ENCODE measurements at regions not wholly inside any gene's neighbourhood (a gene's known extent, or its start where the extent isn't known, plus 50 kb on each side); places are given as distances from the start of the nearest gene placed in this dataset.

GRCh38 chr1:239603530-239603929, 217.2 kb downstream of the CHRM3 start:
- no peak for DNase-seq

- DNase-seq = no peak
These were observed 220.6 kb downstream of the CHRM3 start for GRCh38 chr1:239606850-239607400.

GRCh38 chr1:239608469-239608868, 222.1 kb downstream of the CHRM3 start:
- no peak for DNase-seq

GRCh38 chr1:239612379-239612778, 226.0 kb downstream of the CHRM3 start:
- DNase-seq = no peak

GRCh38 chr1:239616673-239617072, 230.3 kb downstream of the CHRM3 start:
- no peak for DNase-seq

GRCh38 chr1:239617259-239617658, 230.9 kb downstream of the CHRM3 start:
- no peak for DNase-seq

GRCh38 chr1:239617731-239618130, 231.4 kb downstream of the CHRM3 start:
- no peak for DNase-seq

- no peak for DNase-seq
These were observed 232.8 kb downstream of the CHRM3 start for GRCh38 chr1:239619190-239619589.

- DNase-seq = no peak
These were observed 244.4 kb downstream of the CHRM3 start for GRCh38 chr1:239630767-239631166.

GRCh38 chr1:239633432-239633831, 247.1 kb downstream of the CHRM3 start:
- no peak for DNase-seq

GRCh38 chr1:239635276-239635675, 248.9 kb downstream of the CHRM3 start:
- DNase-seq = no peak

- no peak for DNase-seq
These were observed 250.0 kb downstream of the CHRM3 start for GRCh38 chr1:239636347-239636746.

- no peak for DNase-seq
These were observed 258.2 kb downstream of the CHRM3 start for GRCh38 chr1:239644604-239645003.

GRCh38 chr1:239647045-239647444, 260.7 kb downstream of the CHRM3 start:
- no peak for DNase-seq

GRCh38 chr1:239647964-239648632, 261.7 kb downstream of the CHRM3 start:
- DNase-seq = no peak

GRCh38 chr1:239655023-239655422, 268.7 kb downstream of the CHRM3 start:
- no peak for DNase-seq

GRCh38 chr1:239657291-239657690, 270.9 kb downstream of the CHRM3 start:
- DNase-seq = no peak

- DNase-seq = no peak
These were observed 276.6 kb downstream of the CHRM3 start for GRCh38 chr1:239662950-239663349.

GRCh38 chr1:239672256-239672655, 285.9 kb downstream of the CHRM3 start:
- DNase-seq = no peak

- no peak for DNase-seq
These were observed 289.4 kb downstream of the CHRM3 start for GRCh38 chr1:239675735-239676134.

- no peak for DNase-seq
These were observed 290.3 kb downstream of the CHRM3 start for GRCh38 chr1:239676522-239677273.

- no peak for DNase-seq
These were observed 291.0 kb downstream of the CHRM3 start for GRCh38 chr1:239677362-239677761.

GRCh38 chr1:239678181-239678580, 291.8 kb downstream of the CHRM3 start:
- no peak for DNase-seq

- no peak for DNase-seq
These were observed 295.7 kb downstream of the CHRM3 start for GRCh38 chr1:239682046-239682445.
